HepG2 (cell line): ENCODE measurements at regions not wholly inside any gene's neighbourhood (a gene's known extent, or its start where the extent isn't known, plus 50 kb on each side); places are given as distances from the start of the nearest gene placed in this dataset.

ENCODE experiments used
- ATAC-seq: fragments of 200-7000 bp; cut with Tn5 transposase; 3 replicates; pipeline ENCODE4 v1.9.1; 2020; ENCODE audit warnings: mild to moderate bottlenecking, moderate library complexity
- BruUV-seq: library from RNA; stranded (reverse); fragments of 400-500 nt; replicated peaks from 2 replicates; lab custom pipeline; 2021; lab: Mats Ljungman, UMichigan
- CTCF ChIA-PET: fragments of 300-600 bp; formaldehyde crosslinking; extraction: SDS; loops from one replicate; lab custom pipeline; 2021; ENCODE audit warnings: low total read pairs, inconsistent platforms, low intra/inter-chr PET ratio; lab: Yijun Ruan, JAX
- POLR2A ChIA-PET: fragments of 350-600 bp; sonication (Branson Sonifier 250); formaldehyde crosslinking; loops from one replicate; lab custom pipeline; 2020; ENCODE audit warnings: antibody characterized with exemption, inconsistent platforms; lab: Yijun Ruan, JAX
- DNase-seq: peaks from one replicate; pipeline ENCODE4 v3.0.0-alpha.2; 2015; ENCODE audit warnings: low spot score
- FAIRE-seq: peaks from 3 replicates; lab custom pipeline; 2011; peaks lifted over from hg19 to GRCh38; lab: Jason Lieb, UNC
- H2AFZ ChIP-seq: one replicate; pipeline ENCODE4 v1.6.1; 2011; ENCODE audit warnings: low read length, inconsistent platforms
- H3K27ac ChIP-seq: fragments of 300-600 bp; 3 replicates; pipeline ENCODE4 v1.8.0; 2011; ENCODE audit warnings: mixed run types, mild to moderate bottlenecking, mixed read lengths, low read length, inconsistent platforms; ENCODE audit not compliant: insufficient read depth; ENCODE audit errors: extremely low read length
- H3K27me3 ChIP-seq, 2 experiments: fragments of 200-600 bp in 1 of 2; 2 replicates in 1 of 2; 3 replicates in 1 of 2; pipeline versions ENCODE4 v1.6.0 to v1.8.0; 2011; ENCODE audit warnings: low read length in 2 of 2, mild to moderate bottlenecking in 2 of 2, moderate library complexity in 2 of 2, inconsistent platforms in 1 of 2; ENCODE audit not compliant: insufficient read depth in 2 of 2, control insufficient read depth in 1 of 2
- H3K36me3 ChIP-seq, 2 experiments: fragments of 200-600 bp in 1 of 2; replicated peaks in 1 of 2; 2 replicates in 1 of 2; 3 replicates in 1 of 2; pipeline versions ENCODE4 v1.5.1 to v1.8.0; 2011; ENCODE audit warnings: low read length in 2 of 2, inconsistent platforms in 1 of 2; ENCODE audit not compliant: insufficient read depth in 2 of 2, control insufficient read depth in 1 of 2
- H3K4me1 ChIP-seq: 2 replicates; pipeline ENCODE4 v1.5.1; 2012; ENCODE audit warnings: low read length, inconsistent platforms; ENCODE audit not compliant: insufficient read depth
- H3K4me2 ChIP-seq: 2 replicates; pipeline ENCODE4 v1.6.0; 2011; ENCODE audit warnings: low read depth, low read length, inconsistent platforms
- H3K4me3 ChIP-seq, 3 experiments: fragments of 200-600 bp in 1 of 3; sonication (generic), shearing (Covaris generic) in 1 of 3; replicated peaks in 1 of 3; 2 replicates each; pipeline ENCODE4 v1.5.1; 2011 to 2016; ENCODE audit warnings: low read length in 3 of 3, inconsistent platforms in 2 of 3, low read depth in 2 of 3, mild to moderate bottlenecking in 2 of 3, control low read depth in 1 of 3, mixed read lengths in 1 of 3; ENCODE audit not compliant: insufficient read depth in 1 of 3
- H3K79me2 ChIP-seq: one replicate; pipeline ENCODE4 v1.6.1; 2011; ENCODE audit warnings: low read length, inconsistent platforms; ENCODE audit not compliant: insufficient read depth
- H3K9ac ChIP-seq: 2 replicates; pipeline ENCODE4 v1.6.0; 2011; ENCODE audit warnings: mild to moderate bottlenecking, low read depth, low read length, inconsistent platforms; ENCODE audit not compliant: insufficient read depth
- H3K9me3 ChIP-seq: 2 replicates; pipeline ENCODE4 v1.5.1; 2012; ENCODE audit warnings: mild to moderate bottlenecking, low read length
- H4K20me1 ChIP-seq: 2 replicates; pipeline ENCODE4 v1.6.0; 2011; ENCODE audit warnings: inconsistent platforms, mild to moderate bottlenecking, low read length, moderate library complexity; ENCODE audit not compliant: insufficient read depth
- ERF ChIP-seq: IDR thresholded peaks from 2 replicates; pipeline ENCODE4 v1.6.1; 2018; ENCODE audit warnings: missing biosample characterization, missing genetic modification reagents
- FOXC1 ChIP-seq: sonication (generic); formaldehyde crosslinking; IDR thresholded peaks from 2 replicates; pipeline ENCODE4 v1.8.0; 2022; ENCODE audit warnings: mild to moderate bottlenecking, missing genetic modification reagents, borderline replicate concordance
- IKZF5 ChIP-seq: IDR thresholded peaks from 2 replicates; pipeline ENCODE4 v1.6.1; 2018; ENCODE audit warnings: missing genetic modification reagents, mild to moderate bottlenecking, missing compliant biosample characterization
- KDM5B ChIP-seq: sonication (generic); formaldehyde crosslinking; IDR thresholded peaks from 2 replicates; pipeline ENCODE4 v1.4.0; 2020; ENCODE audit warnings: missing genetic modification reagents, mild to moderate bottlenecking, borderline replicate concordance
- NCOA2 ChIP-seq: sonication (generic); formaldehyde crosslinking; IDR thresholded peaks from 2 replicates; pipeline ENCODE4 v1.8.0; 2022; ENCODE audit warnings: inconsistent platforms
- THAP8 ChIP-seq: sonication (generic); formaldehyde crosslinking; IDR thresholded peaks from 2 replicates; pipeline ENCODE4 v1.5.1; 2020; ENCODE audit warnings: missing genetic modification reagents, mild to moderate bottlenecking, borderline replicate concordance
- U2AF2 ChIP-seq: fragments of 200-400 bp; formaldehyde crosslinking; IDR thresholded peaks from 2 replicates; pipeline ENCODE4 v1.6.1; 2017; ENCODE audit warnings: low read depth, mild to moderate bottlenecking, low read length
- ZBTB38 ChIP-seq: sonication (generic); formaldehyde crosslinking; IDR thresholded peaks from 2 replicates; pipeline ENCODE4 v1.5.1; 2020; ENCODE audit warnings: mild to moderate bottlenecking, missing genetic modification reagents
- ZBTB7B ChIP-seq: sonication (generic); formaldehyde crosslinking; IDR thresholded peaks from 2 replicates; pipeline ENCODE4 v1.4.0; 2020; ENCODE audit warnings: missing genetic modification reagents
- ZNF598 ChIP-seq: sonication (generic); formaldehyde crosslinking; IDR thresholded peaks from 2 replicates; pipeline ENCODE4 v1.5.1; 2020; ENCODE audit warnings: mild to moderate bottlenecking, missing genetic modification reagents, borderline replicate concordance
- ZNF607 ChIP-seq: sonication (generic); formaldehyde crosslinking; IDR thresholded peaks from 2 replicates; pipeline ENCODE4 v1.5.1; 2020; ENCODE audit warnings: missing genetic modification reagents, mild to moderate bottlenecking, borderline replicate concordance
- ZNF629 ChIP-seq: sonication (generic); formaldehyde crosslinking; conservative IDR thresholded peaks from 2 replicates; pipeline ENCODE4 v1.5.0; 2020; ENCODE audit warnings: missing genetic modification reagents
- WGBS: methylation state at CpG from one replicate; pipeline ENCODE4 v1.1.6; 2017; ENCODE audit warnings: low lambda C conversion rate; 5-methylcytosine and 5-hydroxymethylcytosine counted together
- in situ Hi-C: cut with HindIII; loops from 2 replicates; pipeline ENCODE4 v1.10.0; 2017; ENCODE audit warnings: low pct_unique_long_range_greater_than_20kb; ENCODE audit not compliant: extremely low pct_ligation_motif_present
- intact Hi-C: fragments of 100-400 bp; cut with micrococcal nuclease; formaldehyde crosslinking; loops from one replicate; pipeline ENCODE4 v1.10.0; 2022; ENCODE audit not compliant: unreplicated experiment
- TF ChIP-seq, protein P1 (sequence below): sonication (generic); formaldehyde crosslinking; IDR thresholded peaks from 2 replicates; pipeline ENCODE4 v1.4.0; 2020; ENCODE audit warnings: missing genetic modification reagents
- TF ChIP-seq, protein P2 (sequence below): sonication (generic); formaldehyde crosslinking; IDR thresholded peaks from 2 replicates; pipeline ENCODE4 v1.5.1; 2020; ENCODE audit warnings: missing genetic modification reagents, mild to moderate bottlenecking, borderline replicate concordance

DNA sequence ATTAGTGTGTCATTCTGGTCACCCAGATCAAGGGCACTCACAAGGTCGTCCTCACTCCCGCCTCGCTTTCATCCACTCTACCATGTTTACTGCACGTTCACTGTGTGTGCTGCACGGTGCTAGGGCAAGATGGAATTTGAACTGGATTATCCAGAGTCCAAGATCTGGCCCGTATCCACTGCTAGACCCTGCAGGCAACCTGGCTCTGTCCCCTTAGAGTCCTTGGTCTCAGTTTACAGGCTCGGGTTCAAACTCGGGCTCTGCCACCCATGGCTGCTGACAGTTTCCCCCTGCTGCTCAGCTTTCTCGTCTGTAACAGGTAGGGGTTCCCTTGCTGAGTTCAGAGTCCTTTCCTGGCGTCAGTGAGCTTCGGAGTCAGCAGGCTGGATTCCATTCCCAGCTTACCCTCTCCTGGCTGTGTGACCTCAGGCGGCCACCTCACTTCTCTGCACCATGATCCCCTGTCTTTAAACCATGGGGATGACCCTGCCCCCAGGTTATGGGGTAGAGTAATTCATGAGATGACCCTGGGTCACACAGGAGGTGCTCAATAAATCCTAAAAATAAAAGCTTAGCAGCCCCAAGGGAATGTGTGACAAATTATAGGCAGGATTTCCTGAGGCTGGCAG lies 79.6 kb upstream of the SLC6A6 start (continued):
- TF ChIP-seq, protein P1, sequence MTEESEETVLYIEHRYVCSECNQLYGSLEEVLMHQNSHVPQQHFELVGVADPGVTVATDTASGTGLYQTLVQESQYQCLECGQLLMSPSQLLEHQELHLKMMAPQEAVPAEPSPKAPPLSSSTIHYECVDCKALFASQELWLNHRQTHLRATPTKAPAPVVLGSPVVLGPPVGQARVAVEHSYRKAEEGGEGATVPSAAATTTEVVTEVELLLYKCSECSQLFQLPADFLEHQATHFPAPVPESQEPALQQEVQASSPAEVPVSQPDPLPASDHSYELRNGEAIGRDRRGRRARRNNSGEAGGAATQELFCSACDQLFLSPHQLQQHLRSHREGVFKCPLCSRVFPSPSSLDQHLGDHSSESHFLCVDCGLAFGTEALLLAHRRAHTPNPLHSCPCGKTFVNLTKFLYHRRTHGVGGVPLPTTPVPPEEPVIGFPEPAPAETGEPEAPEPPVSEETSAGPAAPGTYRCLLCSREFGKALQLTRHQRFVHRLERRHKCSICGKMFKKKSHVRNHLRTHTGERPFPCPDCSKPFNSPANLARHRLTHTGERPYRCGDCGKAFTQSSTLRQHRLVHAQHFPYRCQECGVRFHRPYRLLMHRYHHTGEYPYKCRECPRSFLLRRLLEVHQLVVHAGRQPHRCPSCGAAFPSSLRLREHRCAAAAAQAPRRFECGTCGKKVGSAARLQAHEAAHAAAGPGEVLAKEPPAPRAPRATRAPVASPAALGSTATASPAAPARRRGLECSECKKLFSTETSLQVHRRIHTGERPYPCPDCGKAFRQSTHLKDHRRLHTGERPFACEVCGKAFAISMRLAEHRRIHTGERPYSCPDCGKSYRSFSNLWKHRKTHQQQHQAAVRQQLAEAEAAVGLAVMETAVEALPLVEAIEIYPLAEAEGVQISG (CRISPR knock-in tag): peak; percentile 43; the same call in 1 of the 2 replicates
- TF ChIP-seq NCOA2 (CRISPR knock-in tag): peak; percentile 32; the same call in 1 of the 2 replicates
- TF ChIP-seq, protein P2, sequence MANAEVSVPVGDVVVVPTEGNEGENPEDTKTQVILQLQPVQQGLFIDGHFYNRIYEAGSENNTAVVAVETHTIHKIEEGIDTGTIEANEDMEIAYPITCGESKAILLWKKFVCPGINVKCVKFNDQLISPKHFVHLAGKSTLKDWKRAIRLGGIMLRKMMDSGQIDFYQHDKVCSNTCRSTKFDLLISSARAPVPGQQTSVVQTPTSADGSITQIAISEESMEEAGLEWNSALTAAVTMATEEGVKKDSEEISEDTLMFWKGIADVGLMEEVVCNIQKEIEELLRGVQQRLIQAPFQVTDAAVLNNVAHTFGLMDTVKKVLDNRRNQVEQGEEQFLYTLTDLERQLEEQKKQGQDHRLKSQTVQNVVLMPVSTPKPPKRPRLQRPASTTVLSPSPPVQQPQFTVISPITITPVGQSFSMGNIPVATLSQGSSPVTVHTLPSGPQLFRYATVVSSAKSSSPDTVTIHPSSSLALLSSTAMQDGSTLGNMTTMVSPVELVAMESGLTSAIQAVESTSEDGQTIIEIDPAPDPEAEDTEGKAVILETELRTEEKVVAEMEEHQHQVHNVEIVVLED (CRISPR knock-in tag): peak; percentile 29; the same call in 1 of the 2 replicates

DNA sequence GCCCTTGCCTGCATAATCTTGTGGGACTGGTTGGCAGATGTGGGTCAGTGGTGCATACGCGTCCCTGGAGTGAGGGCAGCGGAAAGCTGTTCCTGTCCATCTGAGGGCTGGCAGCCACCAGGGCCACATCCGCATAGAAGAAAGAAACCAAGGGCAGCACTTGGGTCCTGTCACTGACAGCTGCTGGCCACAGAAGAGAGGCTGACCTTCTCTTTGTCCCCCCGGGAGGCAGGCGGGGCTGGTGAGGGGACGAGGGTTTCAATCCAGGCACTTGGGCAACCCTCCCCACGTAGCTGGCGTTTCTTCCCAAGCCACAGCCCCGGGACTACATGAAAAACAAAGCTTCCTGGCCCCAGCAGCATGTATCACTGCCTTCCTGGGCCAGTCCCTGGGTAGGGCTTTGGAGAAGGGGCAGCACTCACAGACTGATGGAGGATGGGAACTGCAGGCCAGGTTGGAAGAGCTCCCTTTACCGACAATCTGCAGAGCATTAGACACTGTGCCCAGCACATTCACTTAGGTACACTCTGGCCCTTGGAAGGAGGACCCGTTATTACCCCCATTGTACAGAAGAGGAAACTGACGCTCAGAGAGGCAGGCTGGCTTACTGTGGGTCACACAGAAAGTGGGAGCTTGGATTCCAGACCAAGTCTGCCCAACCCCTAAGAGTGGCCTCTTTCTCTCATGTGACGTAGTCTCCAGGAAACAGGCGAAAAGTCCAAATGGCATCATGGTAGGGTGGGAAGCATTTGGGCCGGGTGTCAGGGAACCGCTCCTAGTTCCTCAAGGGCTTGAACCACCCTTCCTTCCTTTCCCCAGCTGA lies 78.8 kb upstream of the SLC6A6 start:
- H3K79me2 ChIP-seq: no peaks in the 10 kb centered on the region
- H3K4me3 ChIP-seq: peak overlapping the region in 1 of 3 experiments; percentile 49; a peak in 2 of 6 replicates
- no peaks in the 10 kb centered on the region for H4K20me1 ChIP-seq
- TF ChIP-seq IKZF5 (CRISPR knock-in tag) (no peak), ZNF629 (CRISPR knock-in tag) (peak; percentile 52; the same call in 1 of the 2 replicates), U2AF2 (no peak), THAP8 (CRISPR knock-in tag) (0 out of 2 replicates have a peak, but pooled peaks have one; percentile 32), FOXC1 (no peak), ZBTB38 (CRISPR knock-in tag) (0 out of 2 replicates have a peak, but pooled peaks have one; percentile 43), ZNF598 (CRISPR knock-in tag) (no peak), KDM5B (CRISPR knock-in tag) (0 out of 2 replicates have a peak, but pooled peaks have one; percentile 22), ZNF607 (CRISPR knock-in tag) (peak; percentile 46; the same call in 1 of the 2 replicates), ERF (CRISPR knock-in tag) (no peak), ZBTB7B (CRISPR knock-in tag) (0 out of 2 replicates have a peak, but pooled peaks have one; percentile 3)
- peak overlapping the region; percentile 83 for H3K27ac ChIP-seq
- ATAC-seq: peak; percentile 30
- no peak for DNase-seq
- CTCF ChIA-PET: no interaction called here
- POLR2A ChIA-PET: no interaction called here
- no TSS peak for BruUV-seq
- intact Hi-C loops: no loop called here
- peaks cover 42% of the 10 kb centered on the region for H3K4me1 ChIP-seq
- H3K4me2 ChIP-seq: peak overlapping the region; percentile 84
- H3K27me3 ChIP-seq: no peaks in the 10 kb centered on the region
- H3K9me3 ChIP-seq: no peaks in the 10 kb centered on the region
- H2AFZ ChIP-seq: no peak overlapping the region
- no peak for FAIRE-seq
- WGBS: 68% methylated on average over 9 of the region's 17 CpGs
- in situ Hi-C loops: no loop called here
- H3K9ac ChIP-seq: peak overlapping the region; percentile 48; the same call in 1 of the 2 replicates
- no peaks in the 10 kb centered on the region for H3K36me3 ChIP-seq
